Caco-2 (cell line): ENCODE measurements at regions not wholly inside any gene's neighbourhood (a gene's known extent, or its start where the extent isn't known, plus 50 kb on each side); places are given as distances from the start of the nearest gene placed in this dataset.

Source experiments
- BruUV-seq: library from RNA; stranded (reverse); fragments of 400-500 nt; replicated peaks from 2 replicates; lab custom pipeline; 2021; lab: Mats Ljungman, UMichigan
- CTCF ChIA-PET: fragments of 300-600 bp; sonication (Branson Sonifier 250); formaldehyde crosslinking; loops from one replicate; lab custom pipeline; 2022; ENCODE audit warnings: antibody characterized with exemption; lab: Charles Lee
- POLR2A ChIA-PET: fragments of 300-600 bp; sonication (Branson Sonifier 250); formaldehyde crosslinking; loops from one replicate; lab custom pipeline; 2022; ENCODE audit warnings: antibody characterized with exemption; lab: Charles Lee
- DNase-seq, 2 experiments: peaks; one replicate each; pipeline versions ENCODE4 v3.0.0 to v3.0.0-alpha.2; 2020 to 2022
- H3K27me3 ChIP-seq: replicated peaks from 2 replicates; pipeline ENCODE4 v1.6.0; 2011; ENCODE audit warnings: low read length; ENCODE audit not compliant: control insufficient read depth, insufficient read depth
- H3K36me3 ChIP-seq: 2 replicates; pipeline ENCODE4 v1.5.1; 2011; ENCODE audit warnings: low read length; ENCODE audit not compliant: control insufficient read depth, insufficient read depth
- H3K4me1 ChIP-seq: fragments of 250-450 bp; sonication (Bioruptor Pico); 2 replicates; pipeline ENCODE4 v1.5.1; 2020; ENCODE audit warnings: mild to moderate bottlenecking
- H3K4me3 ChIP-seq: 2 replicates; pipeline ENCODE4 v1.5.1; 2011; ENCODE audit warnings: low read depth, mild to moderate bottlenecking, control low read depth, low read length
- H3K9me3 ChIP-seq: fragments of 250-450 bp; sonication (Bioruptor Pico); 2 replicates; pipeline ENCODE4 v1.5.1; 2020; ENCODE audit warnings: mild to moderate bottlenecking, moderate library complexity
- H3K27ac Mint-ChIP-seq: one replicate; pipeline ENCODE4 v1.8.0; 2022; ENCODE audit warnings: mixed read lengths; ENCODE audit not compliant: unreplicated experiment
- H3K27me3 Mint-ChIP-seq: one replicate; pipeline ENCODE4 v1.8.0; 2022; ENCODE audit warnings: mixed read lengths; ENCODE audit not compliant: insufficient read depth, unreplicated experiment
- H3K36me3 Mint-ChIP-seq: one replicate; pipeline ENCODE4 v1.8.0; 2022; ENCODE audit warnings: mild to moderate bottlenecking, mixed read lengths; ENCODE audit not compliant: insufficient read depth, unreplicated experiment
- H3K4me1 Mint-ChIP-seq: one replicate; pipeline ENCODE4 v1.8.0; 2022; ENCODE audit warnings: low read depth, mixed read lengths; ENCODE audit not compliant: unreplicated experiment
- H3K4me3 Mint-ChIP-seq: one replicate; pipeline ENCODE4 v1.8.0; 2022; ENCODE audit warnings: mild to moderate bottlenecking, moderate library complexity, mixed read lengths; ENCODE audit not compliant: unreplicated experiment
- H3K9me3 Mint-ChIP-seq: one replicate; pipeline ENCODE4 v1.8.0; 2022; ENCODE audit warnings: mixed read lengths; ENCODE audit not compliant: unreplicated experiment
- CTCF ChIP-seq, 2 experiments: fragments of 200-600 bp in 1 of 2; IDR thresholded peaks; 1 replicate in 1 of 2; 2 replicates in 1 of 2; pipeline versions ENCODE4 v1.5.1 to v1.8.0; 2011 to 2022; ENCODE audit warnings: antibody characterized with exemption in 1 of 2, control low read depth in 1 of 2, inconsistent platforms in 1 of 2, low read depth in 1 of 2, low read length in 1 of 2, mild to moderate bottlenecking in 1 of 2, moderate library complexity in 1 of 2; ENCODE audit not compliant: insufficient read depth in 1 of 2, severe bottlenecking in 1 of 2, unreplicated experiment in 1 of 2
- intact Hi-C: fragments of 100-400 bp; cut with micrococcal nuclease; formaldehyde crosslinking; loops from one replicate; pipeline ENCODE4 v1.10.0; 2022; ENCODE audit not compliant: unreplicated experiment

- H3K4me1 ChIP-seq = no peaks in the 10 kb centered on the region
Observed at GRCh38 chr14:39957290-39957689, 525.1 kb upstream of the FBXO33 start.

GRCh38 chr14:39956372-39956771 is 524.1 kb upstream of the FBXO33 start:
- intact Hi-C loops = loop anchor here (10.0 kb wide), 1 partner anchor 382 kb away; no protein-coding TSS in a partner anchor
- H3K4me3 ChIP-seq = no peak overlapping the region
- H3K4me1 Mint-ChIP-seq = no peaks in the 10 kb centered on the region
- DNase-seq = no peak
- POLR2A ChIA-PET = no interaction called here
- H3K36me3 ChIP-seq = no peaks in the 10 kb centered on the region
- no peaks in the 10 kb centered on the region for H3K36me3 Mint-ChIP-seq
- no peak overlapping the region for H3K27ac Mint-ChIP-seq
- no peak for TF ChIP-seq CTCF (IDR thresholded peaks at IDR 0.05; ENCODE audit: insufficient read depth in 1 of 2, low read depth in 1 of 2, low read length in 1 of 2, severe bottlenecking in 1 of 2, unreplicated experiment in 1 of 2)
- BruUV-seq = no TSS peak
- H3K4me3 Mint-ChIP-seq = no peak overlapping the region
- peaks cover 7% of the 10 kb centered on the region for H3K9me3 Mint-ChIP-seq
- H3K4me1 ChIP-seq = no peaks in the 10 kb centered on the region
- H3K9me3 ChIP-seq = 0 out of 2 replicates have a peak, but pooled peaks cover 5% of the 10 kb centered on the region
- H3K27me3 Mint-ChIP-seq = peaks cover 6% of the 10 kb centered on the region
- no peaks in the 10 kb centered on the region for H3K27me3 ChIP-seq
- CTCF ChIA-PET = no interaction called here

More at GRCh38 chr14:39957290-39957689, 525.1 kb upstream of the FBXO33 start:
- no peaks in the 10 kb centered on the region for H3K36me3 Mint-ChIP-seq
- peaks cover 13% of the 10 kb centered on the region for H3K9me3 Mint-ChIP-seq
- ChIA-PET POLR2A (no interaction called here), CTCF (no interaction called here)
- intact Hi-C loops = loop anchor here (10.0 kb wide), 1 partner anchor 382 kb away; no protein-coding TSS in a partner anchor
- H3K27ac Mint-ChIP-seq = no peak overlapping the region
- no peaks in the 10 kb centered on the region for H3K4me1 Mint-ChIP-seq
- no peak overlapping the region for H3K4me3 ChIP-seq
- H3K36me3 ChIP-seq = no peaks in the 10 kb centered on the region
- TF ChIP-seq CTCF (IDR thresholded peaks at IDR 0.05; ENCODE audit: insufficient read depth in 1 of 2, low read depth in 1 of 2, low read length in 1 of 2, severe bottlenecking in 1 of 2, unreplicated experiment in 1 of 2) = no peak
- no peaks in the 10 kb centered on the region for H3K27me3 ChIP-seq
- H3K9me3 ChIP-seq = 0 out of 2 replicates have a peak, but pooled peaks cover 5% of the 10 kb centered on the region
- H3K27me3 Mint-ChIP-seq = peaks cover 6% of the 10 kb centered on the region
- no TSS peak for BruUV-seq
- no peak overlapping the region for H3K4me3 Mint-ChIP-seq
- no peak for DNase-seq

GRCh38 chr14:39948235-39948634 is 516.0 kb upstream of the FBXO33 start:
- no peaks in the 10 kb centered on the region for H3K9me3 Mint-ChIP-seq
- no peak overlapping the region for H3K4me3 Mint-ChIP-seq
- no peaks in the 10 kb centered on the region for H3K36me3 Mint-ChIP-seq
- CTCF ChIA-PET = no interaction called here
- POLR2A ChIA-PET = no interaction called here
- no peak for TF ChIP-seq CTCF (IDR thresholded peaks at IDR 0.05; ENCODE audit: insufficient read depth in 1 of 2, low read depth in 1 of 2, low read length in 1 of 2, severe bottlenecking in 1 of 2, unreplicated experiment in 1 of 2)
- H3K27me3 ChIP-seq = no peaks in the 10 kb centered on the region
- no peak overlapping the region for H3K4me3 ChIP-seq
- H3K9me3 ChIP-seq = 0 out of 2 replicates have a peak, but pooled peaks cover 5% of the 10 kb centered on the region
- no peaks in the 10 kb centered on the region for H3K36me3 ChIP-seq
- DNase-seq = no peak
- no TSS peak for BruUV-seq
- H3K4me1 ChIP-seq = no peaks in the 10 kb centered on the region
- peaks cover 11% of the 10 kb centered on the region for H3K27me3 Mint-ChIP-seq
- intact Hi-C loops = no loop called here
- no peak overlapping the region for H3K27ac Mint-ChIP-seq
- H3K4me1 Mint-ChIP-seq = no peaks in the 10 kb centered on the region
